ENCODE measurements at regions not wholly inside any gene's neighbourhood (a gene's known extent, or its start where the extent isn't known, plus 50 kb on each side); places are given as distances from the start of the nearest gene placed in this dataset.

- H3K9ac ChIP-seq (ENCODE audit: insufficient read depth, low read length, poor library complexity, severe bottlenecking), result no peak overlapping the region
- H2AFZ ChIP-seq (ENCODE audit: insufficient read depth, low read depth, low read length, poor library complexity, severe bottlenecking), result no peak overlapping the region
- no peaks in the 10 kb centered on the region for H3K36me3 ChIP-seq (replicated peaks in 1 of 2; ENCODE audit: control insufficient read depth in 1 of 2, insufficient read depth in 2 of 2, low read length in 2 of 2)
- no peak overlapping the region for H3K27ac ChIP-seq (ENCODE audit: low read depth in 1 of 2, low read length in 2 of 2)
- H3K4me3 Mint-ChIP-seq, result no peak overlapping the region
- 90% methylated on average over 2 of the region's 3 CpGs for WGBS (ENCODE audit: insufficient coverage)
- H3K4me1 ChIP-seq (ENCODE audit: control insufficient read depth in 1 of 2, insufficient read depth in 2 of 2, low read length in 2 of 2), result peaks cover 11 to 14% of the 10 kb centered on the region in 2 donors
- intact Hi-C loops (cut with micrococcal nuclease), result no loop called here
- H3K79me2 ChIP-seq (ENCODE audit: insufficient read depth, low read length), result no peaks in the 10 kb centered on the region
- H3K27me3 ChIP-seq (ENCODE audit: control insufficient read depth in 2 of 2, insufficient read depth in 2 of 2, low read length in 2 of 2), result peaks cover 15 to 26% of the 10 kb centered on the region in 2 donors
- peaks cover 11% of the 10 kb centered on the region for H3K4me1 Mint-ChIP-seq
- peaks cover 4% of the 10 kb centered on the region in 2 donors for H3K36me3 Mint-ChIP-seq
- H3K4me3 ChIP-seq (replicated peaks in 1 of 3; ENCODE audit: low read depth in 2 of 3, low read length in 3 of 3), result no peak overlapping the region
- no peak for DNase-seq
- no peaks in the 10 kb centered on the region for H4K20me1 ChIP-seq (ENCODE audit: insufficient read depth, low read length)
- peaks cover 0 to 8% (median 6%) of the 10 kb centered on the region in 7 donors for H3K9me3 Mint-ChIP-seq
- H3K27ac Mint-ChIP-seq, result no peak overlapping the region
- H3K27me3 Mint-ChIP-seq (ENCODE audit: low read depth in 3 of 3), result peaks cover 29 to 36% (median 32%) of the 10 kb centered on the region in 3 donors
- peaks cover 5 to 8% of the 10 kb centered on the region in 2 donors for H3K9me3 ChIP-seq (replicated peaks in 1 of 2; ENCODE audit: control insufficient read depth in 1 of 2, insufficient read depth in 1 of 2, low read length in 2 of 2)
- no peak overlapping the region for H3K4me2 ChIP-seq (replicated peaks; ENCODE audit: extremely low read depth, low read length, poor library complexity, severe bottlenecking)
- TF ChIP-seq, protein P1, sequence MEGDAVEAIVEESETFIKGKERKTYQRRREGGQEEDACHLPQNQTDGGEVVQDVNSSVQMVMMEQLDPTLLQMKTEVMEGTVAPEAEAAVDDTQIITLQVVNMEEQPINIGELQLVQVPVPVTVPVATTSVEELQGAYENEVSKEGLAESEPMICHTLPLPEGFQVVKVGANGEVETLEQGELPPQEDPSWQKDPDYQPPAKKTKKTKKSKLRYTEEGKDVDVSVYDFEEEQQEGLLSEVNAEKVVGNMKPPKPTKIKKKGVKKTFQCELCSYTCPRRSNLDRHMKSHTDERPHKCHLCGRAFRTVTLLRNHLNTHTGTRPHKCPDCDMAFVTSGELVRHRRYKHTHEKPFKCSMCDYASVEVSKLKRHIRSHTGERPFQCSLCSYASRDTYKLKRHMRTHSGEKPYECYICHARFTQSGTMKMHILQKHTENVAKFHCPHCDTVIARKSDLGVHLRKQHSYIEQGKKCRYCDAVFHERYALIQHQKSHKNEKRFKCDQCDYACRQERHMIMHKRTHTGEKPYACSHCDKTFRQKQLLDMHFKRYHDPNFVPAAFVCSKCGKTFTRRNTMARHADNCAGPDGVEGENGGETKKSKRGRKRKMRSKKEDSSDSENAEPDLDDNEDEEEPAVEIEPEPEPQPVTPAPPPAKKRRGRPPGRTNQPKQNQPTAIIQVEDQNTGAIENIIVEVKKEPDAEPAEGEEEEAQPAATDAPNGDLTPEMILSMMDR (IDR thresholded peaks at IDR 0.05), result no peak
These were observed 53.8 kb upstream of the PSD2 start for GRCh38 chr5:139741823-139742172.

GRCh38 chr5:139742173-139742903, 53.3 kb upstream of the PSD2 start:
- intact Hi-C loops (cut with micrococcal nuclease), result no loop called here
- Mint-ChIP-seq H3K4me3 (no peak overlapping the region), H3K27ac (no peak overlapping the region), H3K36me3 (peaks cover 7% of the 10 kb centered on the region in 2 donors), H3K4me1 (peaks cover 16% of the 10 kb centered on the region), H3K27me3 (ENCODE audit: low read depth in 3 of 3) (peaks cover 35 to 41% (median 37%) of the 10 kb centered on the region in 3 donors), H3K9me3 (peaks cover 0 to 13% (median 9%) of the 10 kb centered on the region in 7 donors)
- H3K79me2 ChIP-seq (ENCODE audit: insufficient read depth, low read length), result no peaks in the 10 kb centered on the region
- H3K9me3 ChIP-seq (replicated peaks in 1 of 2; ENCODE audit: control insufficient read depth in 1 of 2, insufficient read depth in 1 of 2, low read length in 2 of 2), result peaks cover 5 to 8% of the 10 kb centered on the region in 2 donors
- H3K9ac ChIP-seq (ENCODE audit: insufficient read depth, low read length, poor library complexity, severe bottlenecking), result no peak overlapping the region
- H2AFZ ChIP-seq (ENCODE audit: insufficient read depth, low read depth, low read length, poor library complexity, severe bottlenecking), result no peak overlapping the region
- H3K4me2 ChIP-seq (replicated peaks; ENCODE audit: extremely low read depth, low read length, poor library complexity, severe bottlenecking), result no peak overlapping the region
- no peaks in the 10 kb centered on the region for H3K36me3 ChIP-seq (replicated peaks in 1 of 2; ENCODE audit: control insufficient read depth in 1 of 2, insufficient read depth in 2 of 2, low read length in 2 of 2)
- DNase-seq, result no peak
- peaks cover 20 to 32% of the 10 kb centered on the region in 2 donors for H3K27me3 ChIP-seq (ENCODE audit: control insufficient read depth in 2 of 2, insufficient read depth in 2 of 2, low read length in 2 of 2)
- TF ChIP-seq, protein P1 (IDR thresholded peaks at IDR 0.05), result no peak
- H4K20me1 ChIP-seq (ENCODE audit: insufficient read depth, low read length), result no peaks in the 10 kb centered on the region
- H3K27ac ChIP-seq (ENCODE audit: low read depth in 1 of 2, low read length in 2 of 2), result no peak overlapping the region
- peaks cover 17 to 20% of the 10 kb centered on the region in 2 donors for H3K4me1 ChIP-seq (ENCODE audit: control insufficient read depth in 1 of 2, insufficient read depth in 2 of 2, low read length in 2 of 2)
- 94% methylated on average over 11 of the region's 14 CpGs for WGBS (ENCODE audit: insufficient coverage)
- no peak overlapping the region for H3K4me3 ChIP-seq (replicated peaks in 1 of 3; ENCODE audit: low read depth in 2 of 3, low read length in 3 of 3)

Data from CD14-positive monocyte (primary cell).